ENCODE measurements at regions not wholly inside any gene's neighbourhood (a gene's known extent, or its start where the extent isn't known, plus 50 kb on each side); places are given as distances from the start of the nearest gene placed in this dataset.
A peak's percentile ranks its signal among the peaks of the same experiment; 100 is the strongest.
"Not testable (repeated sequence)": the region's sequence is repeated elsewhere in the genome, so short reads cannot be mapped to it uniquely, and the experiment has no call there.

GRCh38 chr6:140382355-140382754, 1007.9 kb upstream of the CITED2 start:
- no peak for DNase-seq (ENCODE audit: low read depth)

- DNase-seq (ENCODE audit: low read depth), result no peak
Observed at GRCh38 chr6:140380427-140381218, 1006.2 kb upstream of the CITED2 start.

GRCh38 chr6:140379919-140380318, 1005.5 kb upstream of the CITED2 start:
- DNase-seq (ENCODE audit: low read depth), result peak; percentile 41

GRCh38 chr6:140376209-140376608, 1001.8 kb upstream of the CITED2 start:
- no peak for DNase-seq (ENCODE audit: low read depth)

GRCh38 chr6:140373728-140374127, 999.3 kb upstream of the CITED2 start:
- not testable (repeated sequence) for DNase-seq (ENCODE audit: low read depth)

- no peak for DNase-seq (ENCODE audit: low read depth)
Observed at GRCh38 chr6:140372064-140372463, 997.6 kb upstream of the CITED2 start.

GRCh38 chr6:140370976-140371870, 996.8 kb upstream of the CITED2 start:
- DNase-seq (ENCODE audit: low read depth), result no peak

GRCh38 chr6:140370441-140370840, 996.0 kb upstream of the CITED2 start:
- DNase-seq (ENCODE audit: low read depth), result no peak

- peak; percentile 94 for DNase-seq (ENCODE audit: low read depth)
Observed at GRCh38 chr6:140366991-140367390, 992.5 kb upstream of the CITED2 start.

- DNase-seq (ENCODE audit: low read depth), result no peak
Observed at GRCh38 chr6:140364916-140365315, 990.5 kb upstream of the CITED2 start.

- no peak for DNase-seq (ENCODE audit: low read depth)
Observed at GRCh38 chr6:140360651-140361050, 986.2 kb upstream of the CITED2 start.

GRCh38 chr6:140355476-140355875, 981.0 kb upstream of the CITED2 start:
- no peak for DNase-seq (ENCODE audit: low read depth)

GRCh38 chr6:140354296-140354695, 979.8 kb upstream of the CITED2 start:
- no peak for DNase-seq (ENCODE audit: low read depth)

GRCh38 chr6:140353536-140353935, 979.1 kb upstream of the CITED2 start:
- no peak for DNase-seq (ENCODE audit: low read depth)

GRCh38 chr6:140346428-140346827, 972.0 kb upstream of the CITED2 start:
- peak; percentile 42 for DNase-seq (ENCODE audit: low read depth)

GRCh38 chr6:140345935-140346334, 971.5 kb upstream of the CITED2 start:
- no peak for DNase-seq (ENCODE audit: low read depth)

- DNase-seq (ENCODE audit: low read depth), result peak; percentile 60
Observed at GRCh38 chr6:140344142-140344913, 969.9 kb upstream of the CITED2 start.

GRCh38 chr6:140343128-140343527, 968.7 kb upstream of the CITED2 start:
- DNase-seq (ENCODE audit: low read depth), result no peak

GRCh38 chr6:140341272-140341671, 966.8 kb upstream of the CITED2 start:
- DNase-seq (ENCODE audit: low read depth), result no peak

GRCh38 chr6:140340795-140341194, 966.3 kb upstream of the CITED2 start:
- DNase-seq (ENCODE audit: low read depth), result no peak

GRCh38 chr6:140339084-140339483, 964.6 kb upstream of the CITED2 start:
- not testable (repeated sequence) for DNase-seq (ENCODE audit: low read depth)

- DNase-seq (ENCODE audit: low read depth), result no peak
Observed at GRCh38 chr6:140321891-140322290, 947.4 kb upstream of the CITED2 start.
